Stomach smooth muscle (tissue), 2 donors: ENCODE measurements at regions not wholly inside any gene's neighbourhood (a gene's known extent, or its start where the extent isn't known, plus 50 kb on each side); places are given as distances from the start of the nearest gene placed in this dataset.
"Not testable (repeated sequence)": the region's sequence is repeated elsewhere in the genome, so short reads cannot be mapped to it uniquely, and the experiment has no call there.

Source experiments
- H3K27ac ChIP-seq: one replicate; pipeline ENCODE4 v1.7.0; 2013; ENCODE audit warnings: mild to moderate bottlenecking, low read length, inconsistent platforms
- H3K27me3 ChIP-seq, 2 donors: one replicate each; pipeline ENCODE4 v1.7.0; 2013; ENCODE audit warnings: low read length in 2 of 2; ENCODE audit not compliant: insufficient read depth in 2 of 2, control insufficient read depth in 1 of 2
- H3K36me3 ChIP-seq, 2 donors: one replicate each; pipeline ENCODE4 v1.7.0; 2013; ENCODE audit warnings: low read length in 2 of 2; ENCODE audit not compliant: control insufficient read depth in 2 of 2, insufficient read depth in 2 of 2
- H3K4me1 ChIP-seq: one replicate; pipeline ENCODE4 v1.7.0; 2013; ENCODE audit warnings: low read length; ENCODE audit not compliant: control insufficient read depth, insufficient read depth
- H3K4me3 ChIP-seq, 2 donors: one replicate each; pipeline ENCODE4 v1.7.0; 2013; ENCODE audit warnings: low read length in 2 of 2
- H3K9ac ChIP-seq, 2 donors: one replicate each; pipeline ENCODE4 v1.7.0; 2013; ENCODE audit warnings: low read length in 2 of 2, mild to moderate bottlenecking in 1 of 2
- H3K9me3 ChIP-seq, 2 donors: one replicate each; pipeline ENCODE4 v1.7.0; 2013; ENCODE audit warnings: low read length in 2 of 2; ENCODE audit not compliant: control insufficient read depth in 2 of 2
- donor health status: healthy.
- donor health status: Pancreatic carcinoma.

DNA sequence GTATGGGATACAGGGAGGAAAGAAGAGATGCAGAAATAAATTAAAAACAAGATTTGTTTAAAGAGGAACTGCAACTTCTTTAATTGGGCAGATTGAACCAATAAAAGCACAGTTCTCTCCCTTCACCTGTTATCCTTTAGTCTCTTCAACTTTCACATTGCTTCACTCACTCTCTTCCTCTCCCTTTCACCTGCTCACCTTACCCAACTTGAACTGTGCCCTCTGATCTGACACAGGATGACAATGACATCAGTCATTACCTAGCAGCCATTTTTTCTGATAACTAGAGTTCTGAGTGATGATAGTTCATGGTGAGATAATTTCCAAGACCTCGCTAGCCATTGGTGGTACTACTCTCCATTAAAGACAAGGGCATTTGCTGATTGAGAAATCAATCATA is 105.5 kb upstream of the NBPF9 start:
- not testable (repeated sequence) for H3K9me3 ChIP-seq, H3K4me1 ChIP-seq, H3K27ac ChIP-seq, H3K27me3 ChIP-seq, H3K9ac ChIP-seq, H3K4me3 ChIP-seq, H3K36me3 ChIP-seq

DNA sequence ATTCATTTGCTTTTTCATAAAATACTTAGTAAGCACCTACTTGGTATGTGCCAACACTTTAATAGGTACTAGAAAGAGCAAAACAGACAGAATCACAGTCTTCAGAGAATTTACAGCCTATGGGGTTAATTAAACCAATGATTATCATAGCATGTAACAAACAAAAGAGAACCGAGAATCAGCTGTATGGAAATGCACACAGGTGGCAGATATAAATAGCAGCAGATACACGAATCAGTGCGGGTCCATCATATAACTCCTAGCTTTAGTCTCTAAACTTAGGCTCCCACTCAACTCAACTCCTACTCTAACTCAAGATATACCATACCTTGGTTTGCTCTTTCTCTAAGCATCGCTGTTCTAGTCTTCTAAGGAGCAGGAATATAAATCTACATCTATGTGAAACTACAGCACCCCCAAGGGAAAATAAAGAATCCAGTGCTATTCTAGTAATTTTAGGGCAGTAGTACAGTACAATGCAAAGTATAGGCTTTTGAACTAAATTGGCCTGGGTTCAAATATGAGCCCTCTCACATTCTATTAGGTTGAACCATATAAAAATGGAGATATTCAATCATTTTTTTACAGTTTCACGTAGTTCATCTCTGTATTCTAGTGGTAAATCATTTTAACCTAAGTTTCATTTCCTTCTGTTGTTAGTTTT is 108.5 kb upstream of the NBPF9 start:
- not testable (repeated sequence) for H3K4me3 ChIP-seq, H3K9ac ChIP-seq, H3K36me3 ChIP-seq, H3K4me1 ChIP-seq, H3K27me3 ChIP-seq, H3K9me3 ChIP-seq, H3K27ac ChIP-seq

DNA sequence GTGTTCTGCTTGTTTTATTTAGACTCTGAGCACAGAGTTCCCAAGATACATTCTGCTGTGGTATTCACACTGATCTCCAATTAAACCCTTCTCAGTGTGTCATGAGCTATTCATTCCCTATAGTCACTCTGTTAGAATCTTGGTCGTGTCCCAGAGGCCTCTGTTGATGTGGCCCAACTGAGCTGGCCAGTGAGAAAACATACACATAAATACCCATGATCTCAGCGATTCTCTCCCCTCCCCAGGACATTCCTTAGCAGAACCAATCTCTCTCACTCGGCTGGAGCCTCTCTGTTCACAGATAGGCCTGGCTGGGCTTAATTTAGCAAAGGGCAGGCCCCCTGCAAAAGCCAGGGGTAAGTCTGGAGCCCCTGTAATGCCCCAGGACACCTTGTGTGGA is 109.6 kb upstream of the NBPF9 start:
- H3K27me3 ChIP-seq, H3K27ac ChIP-seq, H3K9me3 ChIP-seq, H3K4me1 ChIP-seq, H3K9ac ChIP-seq, H3K36me3 ChIP-seq, H3K4me3 ChIP-seq: not testable (repeated sequence)

DNA sequence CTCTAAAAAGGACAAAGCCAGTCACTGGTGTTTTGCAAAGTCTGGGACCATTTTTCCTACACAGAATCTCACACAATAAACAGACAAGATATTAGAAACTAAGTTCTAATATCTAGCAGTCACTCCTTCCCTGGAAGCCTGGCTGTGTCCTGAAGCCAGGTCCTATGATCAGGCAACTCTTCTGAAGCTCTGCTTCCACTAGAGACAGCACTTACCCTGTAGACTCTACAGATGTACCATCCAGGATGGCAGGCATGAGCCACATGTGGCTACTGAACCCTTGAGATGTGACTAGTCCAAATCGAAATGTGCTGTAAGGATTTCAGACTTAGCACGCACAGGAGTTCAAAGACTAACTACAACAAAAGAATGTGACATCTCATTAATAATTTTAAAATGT is 110.3 kb upstream of the NBPF9 start:
- not testable (repeated sequence) for H3K27me3 ChIP-seq, H3K36me3 ChIP-seq, H3K4me1 ChIP-seq, H3K9me3 ChIP-seq, H3K4me3 ChIP-seq, H3K27ac ChIP-seq, H3K9ac ChIP-seq

DNA sequence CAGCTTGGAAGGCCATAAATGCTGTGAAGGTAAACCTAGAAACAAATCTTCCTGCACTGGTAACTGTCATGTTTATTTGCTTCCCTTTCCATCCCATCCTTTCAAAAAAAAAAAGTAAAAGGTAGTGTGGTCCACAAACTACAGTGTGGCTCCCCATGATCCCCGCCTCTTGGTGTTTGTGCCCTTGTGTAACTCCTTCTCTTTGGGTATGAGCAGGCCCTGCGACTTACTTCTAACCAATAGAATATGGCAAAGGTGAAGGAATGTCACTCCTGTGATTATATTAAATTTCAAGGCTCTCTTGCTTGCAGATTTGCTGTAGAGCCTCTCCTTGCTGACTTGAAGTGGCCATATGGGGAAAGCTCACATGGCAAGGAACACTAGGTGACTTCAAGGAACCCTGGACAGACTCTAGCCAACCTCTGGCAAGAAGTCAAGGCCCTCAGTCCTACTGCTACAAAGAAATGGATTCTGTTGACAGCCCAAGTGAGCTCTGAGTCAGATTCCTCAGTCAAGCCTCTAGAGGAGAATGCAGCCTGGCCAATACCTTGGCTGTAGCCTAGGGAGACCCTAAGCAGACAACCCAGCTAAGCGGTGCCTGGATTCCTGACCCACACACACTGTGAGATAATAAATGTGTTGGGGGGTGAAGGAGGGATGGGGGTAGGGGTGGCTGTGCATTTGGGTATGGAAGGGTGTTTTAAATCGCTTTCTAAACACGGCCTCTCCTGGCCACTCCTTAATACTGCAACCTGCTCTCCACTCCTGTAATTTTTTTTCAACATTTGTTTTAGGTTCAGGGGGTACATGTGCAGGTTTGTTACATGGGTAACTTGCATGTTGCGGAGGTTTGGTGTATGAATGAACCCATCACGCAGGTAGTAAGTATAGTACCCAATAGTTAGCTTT is 115.0 kb upstream of the NBPF9 start:
- H3K9me3 ChIP-seq, H3K27me3 ChIP-seq, H3K27ac ChIP-seq, H3K4me3 ChIP-seq, H3K4me1 ChIP-seq, H3K36me3 ChIP-seq, H3K9ac ChIP-seq: not testable (repeated sequence)

DNA sequence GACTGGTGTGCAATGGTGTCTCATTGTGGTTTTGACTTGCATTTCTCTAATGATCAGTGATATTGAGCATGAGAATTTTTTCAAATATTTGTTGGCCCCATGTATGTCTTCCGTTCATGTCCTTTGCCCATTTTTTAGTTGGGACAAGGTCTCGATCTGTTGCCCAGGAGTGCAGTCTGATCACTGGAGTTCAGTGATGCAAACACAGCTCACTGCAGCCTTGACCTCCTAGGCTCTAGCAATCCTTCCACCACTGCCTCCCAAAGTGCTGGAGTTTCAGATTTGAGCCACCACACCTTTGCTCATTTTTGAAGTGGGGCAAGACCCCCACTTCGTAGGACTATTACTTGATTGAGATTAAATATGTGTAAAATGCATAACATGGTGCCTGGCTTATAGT is 116.2 kb upstream of the NBPF9 start:
- not testable (repeated sequence) for H3K9ac ChIP-seq, H3K36me3 ChIP-seq, H3K4me1 ChIP-seq, H3K27ac ChIP-seq, H3K27me3 ChIP-seq, H3K4me3 ChIP-seq, H3K9me3 ChIP-seq

DNA sequence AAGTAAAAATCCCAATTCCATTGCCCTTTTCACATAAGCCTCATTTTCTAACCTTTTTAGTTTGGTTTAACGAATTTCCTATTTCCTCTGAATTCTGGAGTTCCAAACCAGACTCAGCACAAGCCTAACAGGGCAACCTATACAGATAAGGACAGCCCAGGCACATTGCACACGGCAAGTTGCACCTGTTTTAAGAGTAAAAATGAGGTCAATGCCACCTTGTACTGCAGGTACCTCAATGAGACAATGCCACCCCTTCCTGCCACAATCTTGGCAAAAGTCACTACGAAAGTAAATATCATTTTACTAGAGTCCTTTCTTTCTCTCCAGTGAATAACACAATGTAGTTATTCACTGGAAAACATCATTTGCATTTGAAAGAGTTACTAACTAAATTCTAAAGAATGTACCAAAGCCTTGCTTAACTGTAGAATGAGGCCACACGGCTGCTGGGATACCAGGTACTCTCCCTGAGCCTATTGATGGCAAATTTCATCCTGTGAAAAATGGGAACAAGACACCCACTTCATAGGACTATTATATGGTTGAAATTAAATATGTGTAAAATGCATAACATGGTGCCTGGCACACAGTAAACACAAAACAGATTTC is 117.2 kb upstream of the NBPF9 start:
- not testable (repeated sequence) for H3K4me1 ChIP-seq, H3K9me3 ChIP-seq, H3K27ac ChIP-seq, H3K36me3 ChIP-seq, H3K9ac ChIP-seq, H3K27me3 ChIP-seq, H3K4me3 ChIP-seq

DNA sequence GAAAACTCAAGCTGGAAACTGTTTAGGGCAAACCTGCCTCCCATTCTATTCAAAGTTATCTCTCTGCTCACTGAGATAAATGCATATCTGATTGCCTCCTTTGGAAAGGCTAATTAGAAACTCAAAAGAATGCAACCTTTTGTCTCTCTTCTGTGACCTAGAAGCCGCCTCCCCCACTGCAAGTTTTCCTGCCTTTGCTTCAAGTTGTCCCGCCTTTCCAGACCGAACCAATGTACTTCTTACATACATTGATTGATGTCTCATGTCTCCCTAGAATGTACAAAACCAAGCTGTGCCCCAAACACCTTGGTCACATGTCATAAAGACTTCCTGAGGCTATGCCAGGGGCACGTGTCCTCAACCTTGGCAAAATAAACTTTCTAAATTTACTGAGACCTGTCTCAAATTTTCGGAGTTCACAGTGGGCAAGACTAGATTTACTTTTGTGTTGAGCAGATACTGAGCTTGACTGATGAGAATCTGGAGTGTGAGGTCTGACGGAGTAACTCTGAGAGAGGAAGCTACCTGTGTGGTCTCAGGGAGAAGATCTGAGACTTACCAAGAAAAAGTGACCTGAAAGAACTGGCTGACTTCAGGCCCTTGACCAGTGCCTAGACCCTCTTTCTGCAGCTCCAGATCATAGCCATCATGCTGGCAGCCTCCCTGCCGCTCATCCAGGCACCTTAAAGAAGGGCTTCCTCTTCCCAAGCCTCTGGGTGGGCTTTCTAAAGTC is 124.7 kb upstream of the NBPF9 start:
- not testable (repeated sequence) for H3K9me3 ChIP-seq, H3K9ac ChIP-seq, H3K27ac ChIP-seq, H3K36me3 ChIP-seq, H3K4me3 ChIP-seq, H3K4me1 ChIP-seq, H3K27me3 ChIP-seq

DNA sequence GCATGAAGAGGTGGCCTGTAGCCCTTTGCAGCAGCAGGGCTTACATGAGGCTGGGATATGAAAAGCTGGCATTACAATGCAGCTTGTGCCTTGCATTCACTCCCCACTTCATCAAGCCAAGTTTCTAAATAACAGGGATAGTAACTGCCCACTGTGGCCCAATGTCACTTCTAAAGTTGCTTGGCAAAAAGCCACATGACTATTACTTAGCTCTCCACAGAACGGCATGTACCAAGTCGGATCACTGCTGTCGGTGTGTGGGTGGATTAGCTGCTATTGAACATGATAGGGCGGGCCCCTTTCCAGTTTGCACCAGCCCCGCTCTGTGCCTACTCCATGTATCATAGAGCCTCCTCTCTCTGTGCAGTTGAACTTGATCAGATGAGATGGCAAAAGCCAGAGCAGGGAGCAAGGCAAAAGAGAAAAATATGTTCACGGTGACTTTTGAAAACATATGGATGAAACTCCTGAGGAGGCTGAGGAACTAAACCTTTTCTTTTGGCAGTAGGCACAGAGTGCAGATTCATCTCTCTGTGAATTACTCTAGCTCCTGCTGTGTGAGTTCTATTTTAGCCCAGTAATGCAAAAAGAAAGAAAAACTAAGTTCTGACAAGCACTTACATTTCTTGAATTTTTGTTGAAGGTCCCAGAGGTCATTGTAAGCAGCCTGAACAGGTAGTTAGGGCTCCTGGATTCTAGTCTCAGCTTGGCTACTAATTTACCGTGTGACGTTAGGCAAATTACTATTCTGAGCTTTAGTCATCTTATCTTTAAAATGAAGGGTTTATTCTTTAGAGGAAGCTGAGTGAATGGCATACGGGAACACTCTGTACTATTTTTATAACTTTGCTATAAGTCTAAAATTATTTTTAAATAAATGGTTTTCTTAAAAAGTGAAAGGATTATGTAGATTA is 125.6 kb upstream of the NBPF9 start:
- H3K4me3 ChIP-seq, H3K9ac ChIP-seq, H3K4me1 ChIP-seq, H3K36me3 ChIP-seq, H3K27ac ChIP-seq, H3K27me3 ChIP-seq, H3K9me3 ChIP-seq: not testable (repeated sequence)

DNA sequence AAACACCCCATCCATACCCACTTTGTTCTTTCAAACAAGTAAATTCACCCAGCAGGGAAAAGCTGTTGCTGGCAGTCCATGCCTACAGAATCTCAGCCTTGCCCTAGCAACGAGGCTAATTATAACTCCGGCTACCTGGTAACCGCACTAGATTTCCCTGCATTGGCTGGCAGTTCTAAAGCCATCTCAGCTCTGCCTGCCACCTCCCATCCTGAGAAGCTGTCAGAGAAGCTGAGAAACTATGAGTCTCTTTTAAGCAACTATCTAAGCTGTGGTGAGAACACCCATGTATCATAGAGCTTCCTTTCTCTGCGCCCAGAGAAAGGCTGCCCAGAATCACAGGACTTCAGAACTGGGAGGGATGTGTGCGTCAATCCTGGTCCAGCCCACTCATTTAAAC is 126.5 kb upstream of the NBPF9 start:
- H3K9me3 ChIP-seq, H3K27me3 ChIP-seq, H3K9ac ChIP-seq, H3K4me3 ChIP-seq, H3K4me1 ChIP-seq, H3K27ac ChIP-seq, H3K36me3 ChIP-seq: not testable (repeated sequence)
